Endodermal cell (in vitro differentiated cells): ENCODE measurements at regions not wholly inside any gene's neighbourhood (a gene's known extent, or its start where the extent isn't known, plus 50 kb on each side); places are given as distances from the start of the nearest gene placed in this dataset.
"Not testable (repeated sequence)": the region's sequence is repeated elsewhere in the genome, so short reads cannot be mapped to it uniquely, and the experiment has no call there.

Source experiments
- DNase-seq: peaks from one replicate; pipeline ENCODE4 v3.0.0-alpha.2; 2017
- H3K27ac ChIP-seq: 2 replicates; pipeline ENCODE4 v1.5.1; 2013; ENCODE audit warnings: mild to moderate bottlenecking, low read depth, low read length, moderate library complexity
- H3K27me3 ChIP-seq: 2 replicates; pipeline ENCODE4 v1.6.1; 2013; ENCODE audit warnings: mild to moderate bottlenecking, low read length, moderate library complexity; ENCODE audit not compliant: insufficient read depth, control insufficient read depth, poor library complexity, severe bottlenecking
- H3K36me3 ChIP-seq: 2 replicates; pipeline ENCODE4 v1.7.0; 2013; ENCODE audit warnings: mild to moderate bottlenecking, low read length, moderate library complexity; ENCODE audit not compliant: control insufficient read depth, insufficient read depth
- H3K4me1 ChIP-seq: one replicate; pipeline ENCODE4 v1.7.0; 2013; ENCODE audit warnings: low read length; ENCODE audit not compliant: control insufficient read depth, insufficient read depth
- H3K4me3 ChIP-seq: 2 replicates; pipeline ENCODE4 v1.5.1; 2013; ENCODE audit warnings: mild to moderate bottlenecking, low read length, moderate library complexity
- H3K9ac ChIP-seq: 2 replicates; pipeline ENCODE4 v1.6.1; 2013; ENCODE audit warnings: mild to moderate bottlenecking, low read length, moderate library complexity; ENCODE audit not compliant: poor library complexity, severe bottlenecking; ENCODE audit errors: extremely low read depth
- H3K9me3 ChIP-seq: 2 replicates; pipeline ENCODE4 v1.6.1; 2013; ENCODE audit warnings: mild to moderate bottlenecking, low read length, moderate library complexity; ENCODE audit not compliant: control insufficient read depth
- H3K27ac Mint-ChIP-seq: 2 replicates; pipeline ENCODE4 v1.8.0; 2020; ENCODE audit warnings: mixed read lengths
- H3K27me3 Mint-ChIP-seq: 2 replicates; pipeline ENCODE4 v1.8.0; 2021; ENCODE audit warnings: mild to moderate bottlenecking, mixed read lengths; ENCODE audit not compliant: insufficient read depth
- H3K36me3 Mint-ChIP-seq: 2 replicates; pipeline ENCODE4 v1.8.0; 2020; ENCODE audit warnings: low read depth, mixed read lengths
- H3K4me1 Mint-ChIP-seq: 2 replicates; pipeline ENCODE4 v1.8.0; 2020; ENCODE audit warnings: mixed read lengths
- H3K4me3 Mint-ChIP-seq: 2 replicates; pipeline ENCODE4 v1.8.0; 2020; ENCODE audit warnings: mild to moderate bottlenecking, moderate library complexity, mixed read lengths
- H3K9me3 Mint-ChIP-seq: 2 replicates; pipeline ENCODE4 v1.8.0; 2020; ENCODE audit warnings: mild to moderate bottlenecking, mixed read lengths
- WGBS, 2 experiments: methylation state at CpG; one replicate each; pipeline versions ENCODE4 v1.1.5 to v1.1.7; 2013; ENCODE audit warnings: missing lambda C conversion rate in 2 of 2, mixed read lengths in 1 of 2; ENCODE audit not compliant: insufficient coverage in 1 of 2, insufficient read length in 1 of 2; 5-methylcytosine and 5-hydroxymethylcytosine counted together
- TF ChIP-seq, protein P1 (sequence below): fragments of 200-600 bp; sonication (generic); conservative IDR thresholded peaks from 2 replicates; pipeline ENCODE4 v1.5.0; 2021; ENCODE audit warnings: antibody characterized with exemption, mild to moderate bottlenecking

- 90 to 100% methylated on average over 1 to 2 of the region's 2 CpGs for WGBS, 2 experiments
- Histone ChIP-seq H3K9ac (no peak overlapping the region), H3K36me3 (no peaks in the 10 kb centered on the region), H3K9me3 (peaks cover 25% of the 10 kb centered on the region), H3K27me3 (no peaks in the 10 kb centered on the region), H3K4me3 (no peak overlapping the region), H3K27ac (no peak overlapping the region), H3K4me1 (no peaks in the 10 kb centered on the region)
- no peak for DNase-seq
- no peaks in the 10 kb centered on the region for H3K4me1 Mint-ChIP-seq
- H3K27me3 Mint-ChIP-seq = no peaks in the 10 kb centered on the region
- TF ChIP-seq, protein P1, sequence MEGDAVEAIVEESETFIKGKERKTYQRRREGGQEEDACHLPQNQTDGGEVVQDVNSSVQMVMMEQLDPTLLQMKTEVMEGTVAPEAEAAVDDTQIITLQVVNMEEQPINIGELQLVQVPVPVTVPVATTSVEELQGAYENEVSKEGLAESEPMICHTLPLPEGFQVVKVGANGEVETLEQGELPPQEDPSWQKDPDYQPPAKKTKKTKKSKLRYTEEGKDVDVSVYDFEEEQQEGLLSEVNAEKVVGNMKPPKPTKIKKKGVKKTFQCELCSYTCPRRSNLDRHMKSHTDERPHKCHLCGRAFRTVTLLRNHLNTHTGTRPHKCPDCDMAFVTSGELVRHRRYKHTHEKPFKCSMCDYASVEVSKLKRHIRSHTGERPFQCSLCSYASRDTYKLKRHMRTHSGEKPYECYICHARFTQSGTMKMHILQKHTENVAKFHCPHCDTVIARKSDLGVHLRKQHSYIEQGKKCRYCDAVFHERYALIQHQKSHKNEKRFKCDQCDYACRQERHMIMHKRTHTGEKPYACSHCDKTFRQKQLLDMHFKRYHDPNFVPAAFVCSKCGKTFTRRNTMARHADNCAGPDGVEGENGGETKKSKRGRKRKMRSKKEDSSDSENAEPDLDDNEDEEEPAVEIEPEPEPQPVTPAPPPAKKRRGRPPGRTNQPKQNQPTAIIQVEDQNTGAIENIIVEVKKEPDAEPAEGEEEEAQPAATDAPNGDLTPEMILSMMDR = no peak
- no peak overlapping the region for H3K4me3 Mint-ChIP-seq
- no peak overlapping the region for H3K27ac Mint-ChIP-seq
- H3K36me3 Mint-ChIP-seq = no peaks in the 10 kb centered on the region
- H3K9me3 Mint-ChIP-seq = peaks cover 18% of the 10 kb centered on the region
Observed at GRCh38 chr1:82782599-82782998, 981.9 kb downstream of the ADGRL2 start.

DNA sequence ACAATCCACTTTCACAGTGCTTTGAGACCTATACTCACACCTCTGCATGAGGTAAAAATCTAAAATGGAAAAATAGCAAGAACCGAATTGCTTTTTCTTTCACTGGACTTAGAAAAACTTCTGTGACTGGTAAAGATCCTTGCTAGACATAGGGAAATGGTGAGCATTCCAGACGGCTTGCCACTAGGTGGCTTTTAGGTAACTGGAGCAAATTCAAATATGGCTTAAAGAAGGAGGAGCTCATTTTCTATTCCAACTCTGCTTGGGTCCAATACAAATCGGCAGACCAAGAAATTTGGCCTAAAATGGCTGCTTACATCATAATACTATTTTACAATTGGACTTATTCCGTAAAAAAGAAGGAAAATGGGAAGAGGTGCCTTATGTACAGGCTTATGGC lies 977.9 kb downstream of the ADGRL2 start:
- no peaks in the 10 kb centered on the region for H3K27me3 Mint-ChIP-seq
- Histone ChIP-seq H3K9me3 (peaks cover 31% of the 10 kb centered on the region), H3K36me3 (no peaks in the 10 kb centered on the region), H3K27me3 (no peaks in the 10 kb centered on the region), H3K4me3 (no peak overlapping the region), H3K9ac (no peak overlapping the region), H3K4me1 (no peaks in the 10 kb centered on the region), H3K27ac (no peak overlapping the region)
- 84 to 85% methylated on average over 2 to 4 of the region's 4 CpGs for WGBS, 2 experiments
- H3K27ac Mint-ChIP-seq = no peak overlapping the region
- peaks cover 31% of the 10 kb centered on the region for H3K9me3 Mint-ChIP-seq
- no peak overlapping the region for H3K4me3 Mint-ChIP-seq
- TF ChIP-seq, protein P1 = peak; percentile 73
- DNase-seq = peak; percentile 68
- H3K36me3 Mint-ChIP-seq = peaks cover 5% of the 10 kb centered on the region
- no peaks in the 10 kb centered on the region for H3K4me1 Mint-ChIP-seq

DNA sequence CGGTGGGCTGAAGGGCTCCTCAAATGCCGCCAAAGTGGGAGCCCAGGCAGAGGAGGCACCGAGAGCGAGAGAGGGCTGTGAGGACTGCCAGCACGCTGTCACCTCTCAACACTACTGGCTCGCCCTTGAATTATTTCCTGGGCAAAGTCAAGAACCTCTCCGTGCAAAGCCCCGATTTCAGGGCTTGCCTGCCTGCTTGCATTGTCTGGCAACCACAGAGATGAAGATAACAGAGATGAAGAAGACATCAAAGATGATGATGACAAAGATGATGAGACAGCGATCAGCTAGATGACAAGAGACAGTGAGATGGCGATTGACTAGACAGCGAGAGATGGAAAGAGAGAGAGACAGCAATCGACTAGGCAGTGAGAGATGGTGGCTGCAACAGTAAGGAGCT lies 976.5 kb downstream of the ADGRL2 start:
- TF ChIP-seq, protein P1 = no peak
- Histone ChIP-seq H3K27ac (no peak overlapping the region), H3K36me3 (no peaks in the 10 kb centered on the region), H3K9me3 (peaks cover 28% of the 10 kb centered on the region), H3K9ac (no peak overlapping the region), H3K27me3 (no peaks in the 10 kb centered on the region), H3K4me3 (no peak overlapping the region), H3K4me1 (no peaks in the 10 kb centered on the region)
- Mint-ChIP-seq H3K36me3 (peaks cover 5% of the 10 kb centered on the region), H3K4me3 (no peak overlapping the region), H3K27me3 (no peaks in the 10 kb centered on the region), H3K9me3 (peaks cover 30% of the 10 kb centered on the region), H3K4me1 (no peaks in the 10 kb centered on the region), H3K27ac (no peak overlapping the region)
- no peak for DNase-seq
- 94 to 95% methylated on average over 8 to 12 of the region's 12 CpGs for WGBS, 2 experiments

DNA sequence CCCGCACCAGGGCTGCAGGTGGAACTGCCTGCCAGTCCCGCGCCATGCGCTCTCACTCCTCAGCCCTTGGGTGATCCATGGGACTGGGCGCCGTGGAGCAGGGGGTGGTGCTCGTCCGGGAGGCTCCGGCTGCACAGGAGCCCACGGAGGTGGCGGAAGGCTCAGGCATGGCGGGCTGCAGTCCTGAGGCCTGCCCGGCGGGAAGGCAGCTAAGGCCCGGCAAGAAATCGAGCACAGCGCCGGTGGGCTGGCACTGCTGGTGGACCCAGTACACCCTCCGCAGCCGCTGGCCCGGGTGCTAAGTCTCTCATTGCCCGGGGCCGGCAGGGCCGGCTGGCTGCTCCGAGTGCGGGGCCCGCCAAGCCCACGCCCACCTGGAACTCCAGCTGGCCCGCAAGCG lies 976.0 kb downstream of the ADGRL2 start:
- H3K27ac ChIP-seq, H3K4me1 ChIP-seq, H3K36me3 ChIP-seq, H3K27ac Mint-ChIP-seq, H3K4me3 ChIP-seq, DNase-seq, H3K4me3 Mint-ChIP-seq, H3K27me3 Mint-ChIP-seq, H3K36me3 Mint-ChIP-seq, H3K9ac ChIP-seq, H3K27me3 ChIP-seq, H3K4me1 Mint-ChIP-seq: not testable (repeated sequence)
- peaks cover 25% of the 10 kb centered on the region for H3K9me3 Mint-ChIP-seq
- peaks cover 22% of the 10 kb centered on the region for H3K9me3 ChIP-seq
- 95 to 100% methylated on average over 8 to 30 of the region's 30 CpGs for WGBS, 2 experiments
